Coronary artery (tissue), 2 donors: ENCODE measurements at regions not wholly inside any gene's neighbourhood (a gene's known extent, or its start where the extent isn't known, plus 50 kb on each side); places are given as distances from the start of the nearest gene placed in this dataset.

Source experiments
- DNase-seq: peaks from one replicate; pipeline ENCODE4 v3.0.0-alpha.2; 2017; ENCODE audit warnings: low spot score
- H3K27ac ChIP-seq, 2 donors: fragments of 200-600 bp; sonication (generic); one replicate each; pipeline ENCODE4 v1.5.1; 2016 to 2019
- H3K4me3 ChIP-seq: fragments of 200-600 bp; sonication (generic); 2 replicates; pipeline ENCODE4 v1.5.1; 2016; ENCODE audit warnings: mild to moderate bottlenecking, moderate library complexity
- CTCF ChIP-seq: fragments of 200-600 bp; sonication (generic); IDR thresholded peaks from one replicate; pipeline ENCODE4 v1.5.1; 2019; ENCODE audit warnings: antibody characterized with exemption

GRCh38 chr12:65517656-65518210 lies 239.2 kb downstream of the MSRB3 start:
- no peak for DNase-seq
- no peak for TF ChIP-seq CTCF
- Histone ChIP-seq H3K4me3 (no peak overlapping the region), H3K27ac (no peak overlapping the region)

- TF ChIP-seq CTCF = no peak
- DNase-seq = no peak
- Histone ChIP-seq H3K4me3 (no peak overlapping the region), H3K27ac (no peak overlapping the region)
Observed at GRCh38 chr12:65518771-65519170, 240.3 kb downstream of the MSRB3 start.

GRCh38 chr12:65520658-65521057 lies 242.2 kb downstream of the MSRB3 start:
- Histone ChIP-seq H3K4me3 (no peak overlapping the region), H3K27ac (no peak overlapping the region)
- no peak for DNase-seq
- TF ChIP-seq CTCF = no peak

- Histone ChIP-seq H3K4me3 (no peak overlapping the region), H3K27ac (no peak overlapping the region)
- no peak for DNase-seq
- TF ChIP-seq CTCF = no peak
Observed at GRCh38 chr12:65522956-65523860, 244.7 kb downstream of the MSRB3 start.

GRCh38 chr12:65524666-65525065 lies 246.2 kb downstream of the MSRB3 start:
- no peak for TF ChIP-seq CTCF
- Histone ChIP-seq H3K4me3 (no peak overlapping the region), H3K27ac (no peak overlapping the region)
- DNase-seq = no peak

GRCh38 chr12:65525491-65526141 lies 247.1 kb downstream of the MSRB3 start:
- DNase-seq = no peak
- no peak for TF ChIP-seq CTCF
- no peak overlapping the region for H3K27ac ChIP-seq
- H3K4me3 ChIP-seq = no peak overlapping the region
